Keratinocyte (primary cell): ENCODE measurements at regions not wholly inside any gene's neighbourhood (a gene's known extent, or its start where the extent isn't known, plus 50 kb on each side); places are given as distances from the start of the nearest gene placed in this dataset.

Experiments
- CTCF ChIP-seq, 3 experiments: IDR thresholded peaks in 1 of 3; conservative IDR thresholded peaks in 1 of 3; optimal IDR thresholded peaks in 1 of 3; 2 replicates in 2 of 3; 3 replicates in 1 of 3; pipeline versions ENCODE3 to v1.5.1; 2011; ENCODE audit warnings: low read length in 3 of 3, mild to moderate bottlenecking in 3 of 3, moderate library complexity in 2 of 3, control low read depth in 1 of 3, inconsistent platforms in 1 of 3; ENCODE audit not compliant: insufficient read depth in 2 of 3; ENCODE audit errors: extremely low read depth in 1 of 3
- EZH2 ChIP-seq: IDR thresholded peaks from one replicate; pipeline ENCODE4 v1.6.1; 2012; ENCODE audit warnings: inconsistent platforms, mild to moderate bottlenecking, low read length, moderate library complexity

GRCh38 chr21:17921579-17922530 is 102.7 kb upstream of the C21orf91 start:
- no peak for TF ChIP-seq CTCF (optimal IDR thresholded peaks at IDR 0.05 in 1 of 3, IDR thresholded peaks at IDR 0.05 in 1 of 3, conservative IDR thresholded peaks at IDR 0.05 in 1 of 3; ENCODE audit: extremely low read depth in 1 of 3, insufficient read depth in 2 of 3, low read length in 3 of 3)
- TF ChIP-seq EZH2, result no peak
